H54 (cell line): ENCODE measurements at regions not wholly inside any gene's neighbourhood (a gene's known extent, or its start where the extent isn't known, plus 50 kb on each side); places are given as distances from the start of the nearest gene placed in this dataset.
A peak's percentile ranks its signal among the peaks of the same experiment; 100 is the strongest.

ENCODE experiments used
- DNase-seq: peaks from one replicate; pipeline ENCODE4 v3.0.0; 2011; ENCODE audit warnings: low spot score, mixed read lengths; ENCODE audit not compliant: insufficient read length
- FAIRE-seq: peaks from 3 replicates; lab custom pipeline; 2011; peaks lifted over from hg19 to GRCh38; lab: Jason Lieb, UNC
- POLR2A ChIP-seq: IDR thresholded peaks from 2 replicates; pipeline ENCODE4 v1.6.1; 2011; ENCODE audit warnings: low read depth, mild to moderate bottlenecking, low read length

DNA sequence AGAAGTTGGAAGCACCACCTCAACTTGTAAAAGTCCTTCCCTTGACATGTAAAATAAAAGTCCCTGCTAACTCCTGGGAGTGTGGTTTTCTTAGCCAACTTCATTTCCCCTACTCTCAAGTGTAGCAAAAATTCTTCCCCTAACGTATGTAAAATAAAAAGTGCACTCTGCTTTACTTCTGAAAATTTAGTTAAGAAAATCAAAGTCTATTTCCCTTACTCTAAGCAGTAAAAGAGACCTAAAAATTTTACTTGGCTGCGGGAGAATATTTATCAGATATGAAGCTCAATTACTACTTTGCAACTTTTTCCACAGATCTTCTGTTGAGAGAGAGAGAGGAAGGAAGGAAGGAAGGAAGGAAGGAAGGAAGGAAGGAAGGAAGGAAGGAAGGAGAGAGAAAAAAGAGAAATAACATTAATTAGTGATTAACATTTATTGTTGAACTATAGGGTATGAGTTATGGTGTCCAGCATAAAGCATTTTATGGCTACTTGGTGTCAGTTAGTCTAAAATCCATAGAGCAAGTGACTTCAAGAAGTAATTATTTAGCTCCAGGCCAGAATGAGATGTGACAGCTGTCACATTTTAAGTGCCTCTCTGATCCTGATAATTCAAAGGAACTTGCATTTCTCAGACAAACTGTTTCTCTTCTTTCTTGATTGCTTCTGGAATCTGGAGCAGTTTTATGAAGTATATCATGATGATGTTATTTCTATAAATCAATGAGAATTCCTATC lies 210.3 kb downstream of the TMX3 start:
- TF ChIP-seq POLR2A = no peak
- DNase-seq (no peak), FAIRE-seq (no peak)

DNA sequence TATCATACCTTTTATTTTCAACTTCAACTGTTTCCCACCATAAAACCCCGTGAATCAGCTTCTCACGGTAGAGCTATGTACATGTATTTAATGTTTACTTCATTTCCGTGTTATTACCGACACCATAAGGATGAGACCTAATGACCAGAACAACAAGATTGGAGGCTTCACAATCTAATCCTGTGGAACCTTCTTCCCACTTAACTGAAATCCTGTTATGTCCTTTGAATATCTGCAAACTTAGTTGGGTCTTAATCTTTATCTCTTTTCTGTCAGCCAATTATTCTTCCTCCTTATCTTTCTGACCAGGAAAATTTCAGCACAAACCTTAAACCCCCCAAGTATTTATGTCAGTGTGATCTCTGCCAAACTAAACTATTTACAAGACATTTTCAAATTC lies 214.4 kb downstream of the TMX3 start:
- no peak for FAIRE-seq
- TF ChIP-seq POLR2A = no peak
- DNase-seq = no peak

DNA sequence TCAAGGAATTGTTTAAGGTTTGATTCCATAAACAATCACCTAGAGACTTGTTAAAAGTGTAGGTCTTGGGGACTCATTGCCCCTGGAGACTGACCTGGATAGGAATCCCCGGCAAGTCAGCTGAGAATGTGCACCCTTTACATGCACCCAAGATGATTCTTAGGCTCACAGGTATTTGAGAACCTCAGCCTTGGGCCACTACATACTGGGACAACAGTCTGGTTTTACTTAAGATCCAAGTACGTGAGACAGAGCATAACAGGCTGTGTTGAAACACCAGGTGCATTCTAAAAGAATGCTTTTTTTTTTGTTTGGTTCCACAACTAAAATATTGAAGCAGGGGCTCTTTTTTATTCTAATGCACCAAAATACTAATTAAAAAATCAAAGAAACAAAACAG lies 215.8 kb downstream of the TMX3 start:
- TF ChIP-seq POLR2A = no peak
- FAIRE-seq (no peak), DNase-seq (no peak)

DNA sequence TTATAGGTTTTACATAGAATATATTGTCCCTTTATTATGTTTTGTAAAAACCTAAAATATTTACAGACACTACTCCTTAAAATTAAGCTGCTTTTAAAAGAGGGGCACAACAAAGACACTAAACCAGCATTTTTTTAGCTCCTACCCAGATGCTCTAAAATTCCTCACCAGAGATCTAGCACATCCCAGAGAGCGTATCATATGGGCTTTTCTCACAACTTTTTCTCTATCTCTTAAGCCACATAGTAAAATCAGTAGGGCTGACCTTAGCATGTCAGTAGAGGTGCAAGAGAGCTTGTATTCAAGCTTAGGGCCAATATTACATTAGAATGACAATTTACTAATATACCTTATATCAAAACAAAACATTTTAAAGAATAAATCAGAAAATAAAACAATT lies 216.3 kb downstream of the TMX3 start:
- DNase-seq (no peak), FAIRE-seq (no peak)
- no peak for TF ChIP-seq POLR2A

GRCh38 chr18:68498185-68498584 lies 216.7 kb downstream of the TMX3 start:
- TF ChIP-seq POLR2A = no peak
- DNase-seq = no peak
- FAIRE-seq = no peak

DNA sequence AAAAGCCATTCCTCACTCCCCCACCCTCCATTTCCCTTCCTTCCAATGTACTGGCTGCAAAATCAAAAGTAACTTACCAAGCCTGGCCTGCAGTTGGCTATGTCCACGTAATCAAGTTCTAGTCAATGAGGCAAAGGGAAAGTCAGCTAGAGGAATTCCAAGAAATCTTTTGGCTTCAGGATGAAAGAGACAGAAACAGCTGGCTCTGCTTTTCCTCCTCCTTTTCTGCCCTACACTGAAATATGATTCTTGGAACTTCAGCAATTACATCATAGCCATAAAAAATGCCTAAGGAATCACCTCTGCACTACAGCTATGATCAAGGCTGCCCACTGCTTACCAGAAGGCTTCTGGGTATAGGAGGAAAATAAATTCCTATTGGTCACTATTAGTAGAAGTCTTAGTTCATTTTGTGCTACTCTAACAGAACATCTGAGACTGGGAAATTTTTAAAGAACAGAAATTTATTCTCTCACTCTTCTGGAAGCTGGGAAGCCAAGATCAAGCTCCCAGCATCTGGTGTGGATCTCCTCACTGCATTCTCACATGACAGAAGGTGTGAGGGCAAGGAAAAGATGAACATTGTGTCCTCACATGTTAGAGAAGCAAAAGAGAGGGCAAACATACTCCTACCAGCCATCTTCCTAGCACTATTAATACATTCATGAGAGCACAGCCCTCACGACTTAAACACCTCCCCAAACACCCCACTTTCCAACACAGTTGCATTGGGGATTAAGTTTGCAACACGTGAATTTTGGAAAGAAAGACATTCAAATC lies 219.9 kb downstream of the TMX3 start:
- TF ChIP-seq POLR2A = no peak
- no peak for DNase-seq
- FAIRE-seq = no peak

DNA sequence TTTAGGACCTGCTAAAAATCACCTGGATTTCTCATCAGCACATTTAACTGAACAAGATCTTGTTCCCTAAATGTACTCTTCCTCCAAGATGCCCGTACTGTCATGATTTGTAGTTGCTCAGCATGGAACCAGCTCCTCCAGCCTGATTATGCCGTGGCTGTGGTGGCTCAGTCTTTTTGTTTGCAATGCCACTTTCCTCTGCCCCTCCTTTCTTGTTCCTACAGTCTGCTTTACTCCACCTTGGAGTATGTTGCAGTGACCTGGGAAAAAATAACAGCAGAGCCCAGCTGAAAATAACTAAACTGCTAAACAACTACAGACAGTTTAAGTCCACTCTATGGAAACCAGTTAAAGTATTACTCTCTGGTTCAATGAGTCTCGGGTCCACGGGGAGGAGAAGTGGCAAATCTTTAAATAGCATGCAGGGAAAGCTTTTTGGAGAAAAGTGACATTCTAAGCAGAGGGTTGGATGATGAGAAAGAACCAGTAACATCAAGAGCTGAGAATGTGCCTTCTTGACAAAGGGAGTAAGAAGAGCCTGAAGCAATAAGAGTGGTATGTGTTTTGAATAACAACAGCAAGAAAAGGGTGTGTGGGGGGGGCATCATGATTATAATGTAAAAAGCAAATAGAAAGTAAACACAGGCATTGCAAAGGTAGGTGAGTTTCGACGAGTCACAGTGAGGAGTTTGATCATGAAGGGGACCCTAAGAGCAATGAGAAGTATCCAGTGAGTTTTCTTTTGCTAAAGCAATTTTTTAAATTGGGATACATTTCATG lies 225.7 kb downstream of the TMX3 start:
- no peak for DNase-seq
- no peak for FAIRE-seq
- TF ChIP-seq POLR2A = no peak

DNA sequence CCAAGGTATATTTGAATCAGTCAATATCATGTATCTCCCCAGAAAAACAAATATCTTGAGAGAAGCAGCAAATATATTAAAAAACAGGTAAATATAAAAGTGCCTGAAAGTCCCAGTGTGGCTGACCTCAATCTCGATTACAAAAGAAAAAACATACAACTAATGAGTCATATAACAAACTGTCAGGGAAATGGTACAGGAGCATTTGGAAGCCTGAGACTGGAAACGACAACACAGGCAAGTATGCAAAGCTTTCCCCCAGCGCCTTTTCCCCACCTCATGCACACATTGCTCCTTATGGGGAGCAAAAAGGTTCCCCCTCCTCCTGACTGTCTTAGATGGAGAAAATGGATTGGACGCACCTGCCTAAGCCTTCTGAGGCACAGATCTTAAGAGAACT lies 230.7 kb downstream of the TMX3 start:
- DNase-seq (no peak), FAIRE-seq (peak; percentile 62)
- TF ChIP-seq POLR2A = no peak

DNA sequence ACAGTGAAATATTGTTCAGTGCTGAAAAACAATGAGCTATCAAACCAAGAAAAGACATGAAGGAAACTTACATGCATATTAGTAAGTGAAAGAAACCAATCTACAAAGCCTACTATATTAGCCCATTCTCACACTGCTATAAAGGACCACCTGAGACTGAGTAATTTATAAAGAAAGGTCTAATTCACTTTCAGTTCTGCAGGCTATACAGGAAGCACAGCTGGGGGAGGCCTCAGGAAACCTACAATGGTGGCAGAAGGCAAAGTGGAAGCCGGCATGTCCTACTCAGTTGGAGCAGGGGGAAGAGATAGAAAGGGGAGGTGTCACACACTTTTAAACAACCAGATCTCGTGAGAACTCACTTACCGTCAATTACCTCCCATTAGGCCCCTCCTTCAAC lies 232.1 kb downstream of the TMX3 start:
- FAIRE-seq = no peak
- DNase-seq = no peak
- TF ChIP-seq POLR2A = no peak

GRCh38 chr18:68480196-68480595 lies 234.7 kb downstream of the TMX3 start:
- DNase-seq (no peak), FAIRE-seq (no peak)
- TF ChIP-seq POLR2A = no peak

DNA sequence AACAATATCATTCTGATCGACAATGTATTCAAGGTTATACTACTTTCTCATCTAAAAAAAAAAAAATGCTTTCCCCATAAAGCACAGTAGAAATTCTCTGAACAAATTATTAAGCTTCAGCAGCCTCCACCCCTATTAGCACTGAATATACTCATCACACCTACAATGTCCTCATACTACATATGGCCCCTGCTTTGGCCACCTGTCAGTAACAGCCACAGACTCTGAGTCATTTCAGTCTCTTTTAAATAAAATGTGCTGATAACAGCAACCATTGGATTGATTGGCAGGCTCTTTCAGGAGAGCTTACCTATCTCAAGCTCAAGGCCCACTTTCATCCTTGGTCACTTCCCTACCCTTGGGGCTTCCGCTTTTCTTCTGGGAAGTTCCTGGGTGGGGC lies 236.7 kb downstream of the TMX3 start:
- no peak for DNase-seq
- TF ChIP-seq POLR2A = no peak
- FAIRE-seq = no peak

- no peak for TF ChIP-seq POLR2A
- no peak for DNase-seq
- no peak for FAIRE-seq
Observed at GRCh38 chr18:68475883-68476282, 239.0 kb downstream of the TMX3 start.

GRCh38 chr18:68472701-68473295 lies 242.1 kb downstream of the TMX3 start:
- no peak for FAIRE-seq
- no peak for DNase-seq
- TF ChIP-seq POLR2A = no peak
